IPS-15b (cell line): ENCODE measurements at regions not wholly inside any gene's neighbourhood (a gene's known extent, or its start where the extent isn't known, plus 50 kb on each side); places are given as distances from the start of the nearest gene placed in this dataset.

Experiments
- H3K27me3 ChIP-seq: one replicate; pipeline ENCODE4 v1.6.1; 2013; ENCODE audit warnings: low read length; ENCODE audit not compliant: control insufficient read depth, insufficient read depth
- H3K36me3 ChIP-seq: one replicate; pipeline ENCODE4 v1.6.1; 2013; ENCODE audit warnings: low read length; ENCODE audit not compliant: control insufficient read depth, insufficient read depth
- H3K4me1 ChIP-seq: one replicate; pipeline ENCODE4 v1.6.1; 2013; ENCODE audit warnings: mild to moderate bottlenecking, low read length; ENCODE audit not compliant: control insufficient read depth, insufficient read depth
- H3K4me3 ChIP-seq: one replicate; pipeline ENCODE4 v1.5.1; 2013; ENCODE audit warnings: low read depth, low read length
- H3K9ac ChIP-seq: one replicate; pipeline ENCODE4 v1.6.1; 2013; ENCODE audit warnings: low read depth, mild to moderate bottlenecking, low read length
- H3K9me3 ChIP-seq: one replicate; pipeline ENCODE4 v1.6.1; 2013; ENCODE audit warnings: mild to moderate bottlenecking, low read length; ENCODE audit not compliant: control insufficient read depth, insufficient read depth

- H3K27me3 ChIP-seq, result peaks cover under 1% of the 10 kb centered on the region
- no peak overlapping the region for H3K9ac ChIP-seq
- no peaks in the 10 kb centered on the region for H3K36me3 ChIP-seq
- H3K4me1 ChIP-seq, result no peaks in the 10 kb centered on the region
- no peak overlapping the region for H3K4me3 ChIP-seq
- no peaks in the 10 kb centered on the region for H3K9me3 ChIP-seq
Observed at GRCh38 chr9:19940811-19941535, 152.1 kb upstream of the SLC24A2 start.

- Histone ChIP-seq H3K9ac (no peak overlapping the region), H3K4me1 (no peaks in the 10 kb centered on the region), H3K4me3 (no peak overlapping the region), H3K9me3 (no peaks in the 10 kb centered on the region), H3K27me3 (peaks cover 5% of the 10 kb centered on the region), H3K36me3 (no peaks in the 10 kb centered on the region)
Observed at GRCh38 chr9:19939734-19940278, 151.0 kb upstream of the SLC24A2 start.

- H3K4me3 ChIP-seq, result no peak overlapping the region
- H3K4me1 ChIP-seq, result no peaks in the 10 kb centered on the region
Observed at GRCh38 chr9:19938990-19939733, 150.3 kb upstream of the SLC24A2 start.

GRCh38 chr9:19937121-19937520 is 148.3 kb upstream of the SLC24A2 start:
- Histone ChIP-seq H3K9ac (no peak overlapping the region), H3K4me3 (no peak overlapping the region), H3K9me3 (no peaks in the 10 kb centered on the region), H3K4me1 (no peaks in the 10 kb centered on the region), H3K27me3 (peaks cover 16% of the 10 kb centered on the region), H3K36me3 (no peaks in the 10 kb centered on the region)

More at GRCh38 chr9:19938990-19939733, 150.3 kb upstream of the SLC24A2 start:
- H3K9me3 ChIP-seq, result no peaks in the 10 kb centered on the region
- H3K36me3 ChIP-seq, result no peaks in the 10 kb centered on the region
- peaks cover 5% of the 10 kb centered on the region for H3K27me3 ChIP-seq
- H3K9ac ChIP-seq, result no peak overlapping the region

GRCh38 chr9:19936598-19936997 is 147.8 kb upstream of the SLC24A2 start:
- no peaks in the 10 kb centered on the region for H3K9me3 ChIP-seq
- H3K4me3 ChIP-seq, result no peak overlapping the region
- H3K36me3 ChIP-seq, result no peaks in the 10 kb centered on the region
- H3K27me3 ChIP-seq, result peaks cover 16% of the 10 kb centered on the region
- no peaks in the 10 kb centered on the region for H3K4me1 ChIP-seq
- H3K9ac ChIP-seq, result no peak overlapping the region

- H3K9me3 ChIP-seq, result no peaks in the 10 kb centered on the region
- H3K36me3 ChIP-seq, result no peaks in the 10 kb centered on the region
- H3K4me3 ChIP-seq, result no peak overlapping the region
- no peak overlapping the region for H3K9ac ChIP-seq
- H3K27me3 ChIP-seq, result peaks cover 16% of the 10 kb centered on the region
- H3K4me1 ChIP-seq, result no peaks in the 10 kb centered on the region
Observed at GRCh38 chr9:19935422-19935821, 146.6 kb upstream of the SLC24A2 start.

GRCh38 chr9:19934301-19934871 is 145.5 kb upstream of the SLC24A2 start:
- Histone ChIP-seq H3K27me3 (peaks cover 16% of the 10 kb centered on the region), H3K9ac (peak overlapping the region; percentile 17), H3K4me3 (peak overlapping the region; percentile 47)

GRCh38 chr9:19931098-19931890 is 142.5 kb upstream of the SLC24A2 start:
- H3K4me3 ChIP-seq, result no peak overlapping the region
- H3K9me3 ChIP-seq, result no peaks in the 10 kb centered on the region
- H3K27me3 ChIP-seq, result peaks cover 32% of the 10 kb centered on the region
- no peak overlapping the region for H3K9ac ChIP-seq
- no peaks in the 10 kb centered on the region for H3K36me3 ChIP-seq
- H3K4me1 ChIP-seq, result peaks cover 6% of the 10 kb centered on the region

More at GRCh38 chr9:19934301-19934871, 145.5 kb upstream of the SLC24A2 start:
- H3K4me1 ChIP-seq, result no peaks in the 10 kb centered on the region
- no peaks in the 10 kb centered on the region for H3K36me3 ChIP-seq
- no peaks in the 10 kb centered on the region for H3K9me3 ChIP-seq

- H3K9ac ChIP-seq, result no peak overlapping the region
- H3K36me3 ChIP-seq, result no peaks in the 10 kb centered on the region
- H3K4me1 ChIP-seq, result peaks cover 6% of the 10 kb centered on the region
- peaks cover 16% of the 10 kb centered on the region for H3K27me3 ChIP-seq
- H3K9me3 ChIP-seq, result no peaks in the 10 kb centered on the region
- H3K4me3 ChIP-seq, result no peak overlapping the region
Observed at GRCh38 chr9:19927560-19927959, 138.7 kb upstream of the SLC24A2 start.

- Histone ChIP-seq H3K9ac (no peak overlapping the region), H3K4me3 (no peak overlapping the region), H3K27me3 (peaks cover 16% of the 10 kb centered on the region), H3K36me3 (no peaks in the 10 kb centered on the region), H3K9me3 (no peaks in the 10 kb centered on the region), H3K4me1 (peaks cover 6% of the 10 kb centered on the region)
Observed at GRCh38 chr9:19926774-19927173, 137.9 kb upstream of the SLC24A2 start.
